WTC11 (cell line): ENCODE measurements at regions not wholly inside any gene's neighbourhood (a gene's known extent, or its start where the extent isn't known, plus 50 kb on each side); places are given as distances from the start of the nearest gene placed in this dataset.

Source experiments
- ATAC-seq: fragments of 200-7000 bp; cut with Tn5 transposase; 2 replicates; pipeline ENCODE4 v1.10.0; 2021; ENCODE audit warnings: mild to moderate bottlenecking, moderate library complexity
- CTCF ChIA-PET: fragments of 300-600 bp; sonication (Branson Sonifier 250); formaldehyde crosslinking; loops from one replicate; lab custom pipeline; 2021; ENCODE audit warnings: antibody characterized with exemption; lab: Charles Lee
- POLR2A ChIA-PET: fragments of 350-600 bp; sonication (Branson Sonifier 250); formaldehyde crosslinking; loops from one replicate; lab custom pipeline; 2021; ENCODE audit warnings: antibody characterized with exemption; lab: Charles Lee
- DNase-seq: peaks from one replicate; pipeline ENCODE4 v3.0.0; 2021; ENCODE audit warnings: low spot score
- H3K27ac Mint-ChIP-seq: 2 replicates; pipeline ENCODE4 v1.8.0; 2021; ENCODE audit warnings: mixed read lengths
- H3K27me3 Mint-ChIP-seq: 2 replicates; pipeline ENCODE4 v1.8.0; 2021; ENCODE audit warnings: low read depth, mild to moderate bottlenecking, moderate library complexity, mixed read lengths
- H3K36me3 Mint-ChIP-seq: 2 replicates; pipeline ENCODE4 v1.8.0; 2021; ENCODE audit warnings: mixed read lengths
- H3K4me1 Mint-ChIP-seq: 2 replicates; pipeline ENCODE4 v1.8.0; 2022; ENCODE audit warnings: mixed read lengths
- H3K4me3 Mint-ChIP-seq: 2 replicates; pipeline ENCODE4 v1.8.0; 2021; ENCODE audit warnings: mild to moderate bottlenecking, moderate library complexity, mixed read lengths
- H3K9me3 Mint-ChIP-seq: 2 replicates; pipeline ENCODE4 v1.8.0; 2021; ENCODE audit warnings: mixed read lengths
- ATF6 ChIP-seq: sonication (generic); formaldehyde crosslinking; IDR thresholded peaks from 2 replicates; pipeline ENCODE4 v1.8.1; 2023; ENCODE audit warnings: mild to moderate bottlenecking, missing genetic modification reagents
- E2F4 ChIP-seq: sonication (generic); formaldehyde crosslinking; IDR thresholded peaks from 2 replicates; pipeline ENCODE4 v1.8.1; 2022; ENCODE audit warnings: low read depth, mild to moderate bottlenecking, moderate library complexity, missing genetic modification reagents, borderline replicate concordance
- FOXP4 ChIP-seq: sonication (generic); formaldehyde crosslinking; IDR thresholded peaks from 2 replicates; pipeline ENCODE4 v1.8.0; 2022; ENCODE audit warnings: mild to moderate bottlenecking, missing genetic modification reagents
- GABPB1 ChIP-seq: sonication (generic); formaldehyde crosslinking; IDR thresholded peaks from 2 replicates; pipeline ENCODE4 v1.8.1; 2023; ENCODE audit warnings: mild to moderate bottlenecking, missing genetic modification reagents
- HMGXB4 ChIP-seq: sonication (generic); formaldehyde crosslinking; IDR thresholded peaks from 2 replicates; pipeline ENCODE4 v1.8.1; 2023; ENCODE audit warnings: mild to moderate bottlenecking, moderate library complexity, missing genetic modification reagents
- MAX ChIP-seq: sonication (generic); formaldehyde crosslinking; IDR thresholded peaks from 2 replicates; pipeline ENCODE4 v1.8.0; 2022; ENCODE audit warnings: mild to moderate bottlenecking, missing genetic modification reagents
- MYBL2 ChIP-seq: sonication (generic); formaldehyde crosslinking; IDR thresholded peaks from 2 replicates; pipeline ENCODE4 v1.8.1; 2023; ENCODE audit warnings: mild to moderate bottlenecking, moderate library complexity, missing genetic modification reagents
- SOX15 ChIP-seq: fragments of 250-450 bp; sonication (Bioruptor Pico); IDR thresholded peaks from 2 replicates; pipeline ENCODE4 v1.9.0; 2021; ENCODE audit warnings: mild to moderate bottlenecking
- USF1 ChIP-seq: sonication (generic); formaldehyde crosslinking; IDR thresholded peaks from 2 replicates; pipeline ENCODE4 v1.8.0; 2022; ENCODE audit warnings: mild to moderate bottlenecking, missing genetic modification reagents
- ZBTB43 ChIP-seq: sonication (generic); formaldehyde crosslinking; IDR thresholded peaks from 2 replicates; pipeline ENCODE4 v1.8.1; 2023; ENCODE audit warnings: mild to moderate bottlenecking, missing genetic modification reagents
- ZMAT4 ChIP-seq: fragments of 250-450 bp; sonication (Bioruptor Pico); IDR thresholded peaks from 2 replicates; pipeline ENCODE4 v1.9.0; 2021; ENCODE audit warnings: mild to moderate bottlenecking
- ZNF138 ChIP-seq: sonication (generic); formaldehyde crosslinking; conservative IDR thresholded peaks from 2 replicates; pipeline ENCODE4 v1.8.1; 2022; ENCODE audit warnings: mild to moderate bottlenecking, moderate library complexity, missing genetic modification reagents
- ZNF232 ChIP-seq: sonication (generic); formaldehyde crosslinking; IDR thresholded peaks from 2 replicates; pipeline ENCODE4 v1.8.0; 2022; ENCODE audit warnings: mild to moderate bottlenecking, missing genetic modification reagents
- ZNF512 ChIP-seq: sonication (generic); formaldehyde crosslinking; IDR thresholded peaks from 2 replicates; pipeline ENCODE4 v1.8.1; 2022; ENCODE audit warnings: missing genetic modification reagents, borderline replicate concordance

- no peaks in the 10 kb centered on the region; the same call in 1 of the 2 replicates for H3K9me3 Mint-ChIP-seq
- ATAC-seq (no peak), DNase-seq (no peak)
- peaks cover 50% of the 10 kb centered on the region for H3K4me1 Mint-ChIP-seq
- ChIA-PET POLR2A (no interaction called here), CTCF (interaction anchor here (0.7 kb wide), 1 partner anchor 57 kb away, joined by 3 read pairs; no protein-coding TSS in a partner anchor)
- no peak overlapping the region for H3K4me3 Mint-ChIP-seq
- peaks cover 5% of the 10 kb centered on the region; the same call in 1 of the 2 replicates for H3K36me3 Mint-ChIP-seq
- TF ChIP-seq USF1 = no peak
- peak; percentile 70; the same call in 1 of the 2 replicates for TF ChIP-seq GABPB1 (CRISPR knock-in tag)
- no peaks in the 10 kb centered on the region for H3K27me3 Mint-ChIP-seq
- H3K27ac Mint-ChIP-seq = peak overlapping the region; percentile 29; the same call in 1 of the 2 replicates
Observed at GRCh38 chr2:39488450-39488849, 51.4 kb upstream of the MAP4K3 start.

- ChIA-PET CTCF (interaction anchor here (0.6 to 1.2 kb wide), 5 partner anchors 21 to 195 kb away, joined by 3 to 5 read pairs (median 4); no protein-coding TSS in a partner anchor), POLR2A (interaction anchor here (0.7 kb wide), 1 partner anchor 13 kb away, joined by 5 read pairs; no protein-coding TSS in a partner anchor)
- ATAC-seq (no peak), DNase-seq (no peak)
- TF ChIP-seq MAX (no peak), USF1 (no peak), MYBL2 (CRISPR knock-in tag) (no peak), ZNF232 (no peak), ZMAT4 (CRISPR knock-in tag) (no peak), ZNF512 (no peak), ATF6 (no peak), FOXP4 (no peak)
- Mint-ChIP-seq H3K9me3 (no peaks in the 10 kb centered on the region; the same call in 1 of the 2 replicates), H3K36me3 (peaks cover 5% of the 10 kb centered on the region; the same call in 1 of the 2 replicates), H3K4me1 (peaks cover 44% of the 10 kb centered on the region), H3K27ac (no peak overlapping the region), H3K4me3 (no peak overlapping the region), H3K27me3 (no peaks in the 10 kb centered on the region)
Observed at GRCh38 chr2:39490586-39490985, 53.5 kb upstream of the MAP4K3 start.

- ChIA-PET POLR2A (no interaction called here), CTCF (interaction anchor here (1.2 kb wide), 1 partner anchor 102 kb away, joined by 3 read pairs; no protein-coding TSS in a partner anchor)
- Mint-ChIP-seq H3K36me3 (peaks cover 5% of the 10 kb centered on the region; the same call in 1 of the 2 replicates), H3K9me3 (no peaks in the 10 kb centered on the region; the same call in 1 of the 2 replicates), H3K27ac (no peak overlapping the region), H3K4me1 (peaks cover 33% of the 10 kb centered on the region), H3K4me3 (no peak overlapping the region), H3K27me3 (no peaks in the 10 kb centered on the region)
- ATAC-seq (no peak), DNase-seq (no peak)
- TF ChIP-seq ATF6 (no peak), ZNF138 (CRISPR knock-in tag) (no peak), HMGXB4 (CRISPR knock-in tag) (no peak), ZBTB43 (CRISPR knock-in tag) (no peak), SOX15 (no peak), E2F4 (no peak)
Observed at GRCh38 chr2:39491653-39492052, 54.6 kb upstream of the MAP4K3 start.
